GM19452 (cell line): ENCODE measurements at regions not wholly inside any gene's neighbourhood (a gene's known extent, or its start where the extent isn't known, plus 50 kb on each side); places are given as distances from the start of the nearest gene placed in this dataset.
"Not testable (repeated sequence)": the region's sequence is repeated elsewhere in the genome, so short reads cannot be mapped to it uniquely, and the experiment has no call there.

ENCODE experiments used
- ATAC-seq: cut with Tn5 transposase; IDR thresholded peaks from one replicate; pipeline ENCODE4 v1.9.1; 2021; ENCODE audit not compliant: unreplicated experiment

- no peak for ATAC-seq
Observed at GRCh38 chr14:55891692-55892091, 226.5 kb upstream of the PELI2 start.

- no peak for ATAC-seq
Observed at GRCh38 chr14:55892906-55893305, 225.3 kb upstream of the PELI2 start.

- no peak for ATAC-seq
Observed at GRCh38 chr14:55893705-55894104, 224.5 kb upstream of the PELI2 start.

GRCh38 chr14:55897031-55897430 is 221.2 kb upstream of the PELI2 start:
- no peak for ATAC-seq

- no peak for ATAC-seq
Observed at GRCh38 chr14:55898938-55899337, 219.3 kb upstream of the PELI2 start.

- ATAC-seq, result no peak
Observed at GRCh38 chr14:55899531-55899930, 218.7 kb upstream of the PELI2 start.

- no peak for ATAC-seq
Observed at GRCh38 chr14:55900749-55901148, 217.5 kb upstream of the PELI2 start.

- ATAC-seq, result no peak
Observed at GRCh38 chr14:55901291-55901690, 216.9 kb upstream of the PELI2 start.

GRCh38 chr14:55902241-55902640 is 216.0 kb upstream of the PELI2 start:
- ATAC-seq, result no peak

- no peak for ATAC-seq
Observed at GRCh38 chr14:55904086-55904485, 214.1 kb upstream of the PELI2 start.

GRCh38 chr14:55908106-55908505 is 210.1 kb upstream of the PELI2 start:
- no peak for ATAC-seq

GRCh38 chr14:55909879-55910278 is 208.3 kb upstream of the PELI2 start:
- ATAC-seq, result no peak

- ATAC-seq, result no peak
Observed at GRCh38 chr14:55910601-55911243, 207.5 kb upstream of the PELI2 start.

GRCh38 chr14:55911776-55912175 is 206.4 kb upstream of the PELI2 start:
- ATAC-seq, result no peak

GRCh38 chr14:55912344-55912743 is 205.9 kb upstream of the PELI2 start:
- no peak for ATAC-seq

GRCh38 chr14:55913324-55914025 is 204.7 kb upstream of the PELI2 start:
- ATAC-seq, result no peak

GRCh38 chr14:55914771-55915170 is 203.4 kb upstream of the PELI2 start:
- ATAC-seq, result no peak

- no peak for ATAC-seq
Observed at GRCh38 chr14:55915456-55915855, 202.8 kb upstream of the PELI2 start.

GRCh38 chr14:55919800-55920199 is 198.4 kb upstream of the PELI2 start:
- not testable (repeated sequence) for ATAC-seq

- ATAC-seq, result no peak
Observed at GRCh38 chr14:55921511-55921910, 196.7 kb upstream of the PELI2 start.

GRCh38 chr14:55926007-55926406 is 192.2 kb upstream of the PELI2 start:
- no peak for ATAC-seq

GRCh38 chr14:55927028-55927427 is 191.2 kb upstream of the PELI2 start:
- no peak for ATAC-seq

- ATAC-seq, result no peak
Observed at GRCh38 chr14:55928276-55928675, 189.9 kb upstream of the PELI2 start.
